PC-9 (cell line): ENCODE measurements at regions not wholly inside any gene's neighbourhood (a gene's known extent, or its start where the extent isn't known, plus 50 kb on each side); places are given as distances from the start of the nearest gene placed in this dataset.
"Not testable (repeated sequence)": the region's sequence is repeated elsewhere in the genome, so short reads cannot be mapped to it uniquely, and the experiment has no call there.

ENCODE experiments used
- BruUV-seq: library from RNA; stranded (reverse); fragments of 400-500 nt; replicated peaks from 2 replicates; lab custom pipeline; 2021; lab: Mats Ljungman, UMichigan
- CTCF ChIA-PET: fragments of 300-600 bp; sonication (Branson Sonifier 250); formaldehyde crosslinking; loops from one replicate; lab custom pipeline; 2022; ENCODE audit warnings: antibody characterized with exemption; lab: Charles Lee
- POLR2A ChIA-PET: fragments of 300-600 bp; sonication (Branson Sonifier 250); formaldehyde crosslinking; loops from one replicate; lab custom pipeline; 2022; ENCODE audit warnings: antibody characterized with exemption; ENCODE audit not compliant: unreplicated experiment; lab: Charles Lee
- DNase-seq, 2 experiments: peaks; one replicate each; pipeline versions ENCODE4 v3.0.0 to v3.0.0-alpha.2; 2015 to 2022; ENCODE audit warnings: mixed read lengths in 1 of 2
- H2AFZ ChIP-seq: fragments of 200-600 bp; sonication (generic); 2 replicates; pipeline ENCODE4 v1.8.1; 2017; ENCODE audit warnings: antibody characterized with exemption
- H3F3A ChIP-seq: fragments of 200-600 bp; sonication (generic); 2 replicates; pipeline ENCODE4 v1.8.1; 2017; ENCODE audit warnings: antibody characterized with exemption, mild to moderate bottlenecking, low read depth; ENCODE audit not compliant: insufficient read depth
- H3K27ac ChIP-seq: fragments of 200-600 bp; sonication (generic); 2 replicates; pipeline ENCODE4 v1.6.1; 2016; ENCODE audit warnings: mixed run types
- H3K27me3 ChIP-seq: fragments of 200-600 bp; sonication (generic); 2 replicates; pipeline ENCODE4 v1.6.1; 2016; ENCODE audit warnings: low read depth, mixed run types; ENCODE audit not compliant: insufficient read depth
- H3K36me3 ChIP-seq: fragments of 200-600 bp; sonication (generic); 2 replicates; pipeline ENCODE4 v1.6.1; 2016; ENCODE audit warnings: low read depth, mixed run types
- H3K4me1 ChIP-seq: fragments of 200-600 bp; sonication (generic); replicated peaks from 2 replicates; pipeline ENCODE4 v1.6.1; 2016; ENCODE audit warnings: mixed run types; ENCODE audit not compliant: insufficient read depth
- H3K4me2 ChIP-seq: fragments of 200-600 bp; sonication (generic); 2 replicates; pipeline ENCODE4 v1.6.1; 2017; ENCODE audit warnings: mixed run types
- H3K4me3 ChIP-seq: fragments of 200-600 bp; sonication (generic); 2 replicates; pipeline ENCODE4 v1.6.1; 2016; ENCODE audit warnings: mixed run types
- H3K79me2 ChIP-seq: fragments of 200-600 bp; sonication (generic); 2 replicates; pipeline ENCODE4 v1.6.1; 2017; ENCODE audit warnings: low read depth, mixed run types
- H3K9me2 ChIP-seq: fragments of 200-600 bp; sonication (generic); 2 replicates; pipeline ENCODE4 v1.8.1; 2017; ENCODE audit warnings: mild to moderate bottlenecking; ENCODE audit not compliant: insufficient read depth
- H3K9me3 ChIP-seq: fragments of 200-600 bp; sonication (generic); 2 replicates; pipeline ENCODE4 v1.8.1; 2016; ENCODE audit warnings: low read depth; ENCODE audit not compliant: insufficient read depth
- H4K20me1 ChIP-seq: fragments of 200-600 bp; sonication (generic); 2 replicates; pipeline ENCODE4 v1.8.1; 2017; ENCODE audit not compliant: insufficient read depth
- CTCF ChIP-seq: fragments of 200-600 bp; sonication (generic); conservative IDR thresholded peaks from 2 replicates; pipeline ENCODE4 v1.6.1; 2017; ENCODE audit warnings: mixed run types, antibody characterized with exemption, mild to moderate bottlenecking, moderate library complexity
- EZH2 ChIP-seq: fragments of 200-600 bp; sonication (generic); IDR thresholded peaks from 2 replicates; pipeline ENCODE4 v1.8.0; 2017; ENCODE audit warnings: antibody characterized with exemption, low read depth
- intact Hi-C: fragments of 100-400 bp; cut with micrococcal nuclease; formaldehyde crosslinking; loops from one replicate; pipeline ENCODE4 v1.10.0; 2022; ENCODE audit not compliant: unreplicated experiment

- intact Hi-C loops, result no loop called here
- Histone ChIP-seq H3F3A (no peaks in the 10 kb centered on the region), H2AFZ (no peak overlapping the region), H3K79me2 (no peaks in the 10 kb centered on the region), H3K9me3 (no peaks in the 10 kb centered on the region), H3K36me3 (no peaks in the 10 kb centered on the region), H3K4me2 (no peak overlapping the region), H3K4me1 (peaks cover 6% of the 10 kb centered on the region; the same call in 1 of the 2 replicates), H3K9me2 (no peaks in the 10 kb centered on the region), H4K20me1 (no peaks in the 10 kb centered on the region), H3K27me3 (peaks cover 18% of the 10 kb centered on the region), H3K4me3 (no peak overlapping the region), H3K27ac (no peak overlapping the region)
- no peak for DNase-seq
- no TSS peak for BruUV-seq
- ChIA-PET POLR2A (no interaction called here), CTCF (no interaction called here)
- TF ChIP-seq EZH2, result no peak
- no peak for TF ChIP-seq CTCF
These were observed 56.5 kb upstream of the NOTCH1 start for GRCh38 chr9:136602193-136602885.

GRCh38 chr9:136601250-136601973 is 55.6 kb upstream of the NOTCH1 start:
- BruUV-seq, H3K27ac ChIP-seq, H3F3A ChIP-seq, CTCF ChIA-PET, H3K9me3 ChIP-seq, H3K9me2 ChIP-seq, H4K20me1 ChIP-seq, H3K79me2 ChIP-seq, H3K36me3 ChIP-seq, H3K4me1 ChIP-seq, POLR2A ChIA-PET, intact Hi-C loops, DNase-seq, H2AFZ ChIP-seq, H3K4me3 ChIP-seq, H3K4me2 ChIP-seq: not testable (repeated sequence)
- peaks cover 18% of the 10 kb centered on the region for H3K27me3 ChIP-seq

DNA sequence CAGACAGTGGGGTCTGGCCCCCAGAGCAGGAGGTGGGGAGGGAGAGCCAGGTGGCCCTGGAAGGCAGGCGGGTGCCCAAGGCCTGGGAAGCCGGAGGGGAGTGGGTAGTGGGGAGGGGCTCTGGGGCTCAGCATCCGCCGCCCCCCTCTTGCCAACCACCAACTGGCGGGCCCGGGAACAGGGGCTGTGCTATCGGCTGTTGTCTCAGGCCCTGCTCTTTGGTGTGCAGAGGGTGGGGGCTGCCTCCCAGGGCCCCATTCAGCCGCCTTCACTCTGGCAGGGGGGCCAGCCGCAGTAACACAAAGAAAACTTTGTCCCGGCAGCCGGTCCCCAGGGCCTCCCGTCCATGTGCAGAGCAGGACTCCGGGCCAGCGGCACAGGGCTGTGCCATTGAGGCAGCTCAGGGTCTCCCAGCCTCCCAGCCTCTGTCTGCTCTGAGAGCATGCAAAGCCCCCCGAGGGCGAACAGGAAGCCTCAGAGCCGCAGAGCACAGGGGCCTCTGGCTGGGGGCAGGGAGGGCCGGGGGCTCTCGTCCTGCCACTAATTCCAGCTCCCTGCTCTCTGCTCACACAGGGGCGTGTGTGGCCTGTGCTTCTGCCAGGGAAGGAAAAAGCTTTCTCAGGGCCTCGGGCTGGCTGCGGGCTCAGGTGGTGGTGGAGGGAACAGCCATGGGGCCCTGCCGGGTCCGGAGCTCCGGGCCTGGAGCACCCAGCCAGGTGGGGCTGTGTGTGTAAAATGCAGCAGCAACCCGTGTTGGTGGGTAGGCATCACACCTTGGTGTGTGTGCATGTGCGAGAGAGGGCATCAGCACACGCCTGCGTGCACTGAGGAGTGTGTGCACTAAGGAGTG is 54.2 kb upstream of the NOTCH1 start:
- no peak for DNase-seq
- H3K79me2 ChIP-seq, result no peaks in the 10 kb centered on the region
- ChIA-PET POLR2A (no interaction called here), CTCF (no interaction called here)
- H3K4me2 ChIP-seq, result no peak overlapping the region
- peaks cover 21% of the 10 kb centered on the region for H3K27me3 ChIP-seq
- H3K4me3 ChIP-seq, result no peak overlapping the region
- H3K9me3 ChIP-seq, result no peaks in the 10 kb centered on the region
- no peaks in the 10 kb centered on the region for H3K36me3 ChIP-seq
- no peak overlapping the region for H3K27ac ChIP-seq
- intact Hi-C loops, result no loop called here
- no peak for TF ChIP-seq CTCF
- TF ChIP-seq EZH2, result no peak
- no peak overlapping the region for H2AFZ ChIP-seq
- H3F3A ChIP-seq, result no peaks in the 10 kb centered on the region
- BruUV-seq, result no TSS peak
- H4K20me1 ChIP-seq, result no peaks in the 10 kb centered on the region
- peaks cover 6% of the 10 kb centered on the region; the same call in 1 of the 2 replicates for H3K4me1 ChIP-seq
- no peaks in the 10 kb centered on the region for H3K9me2 ChIP-seq
